ENCODE measurements at regions not wholly inside any gene's neighbourhood (a gene's known extent, or its start where the extent isn't known, plus 50 kb on each side); places are given as distances from the start of the nearest gene placed in this dataset.

DNA sequence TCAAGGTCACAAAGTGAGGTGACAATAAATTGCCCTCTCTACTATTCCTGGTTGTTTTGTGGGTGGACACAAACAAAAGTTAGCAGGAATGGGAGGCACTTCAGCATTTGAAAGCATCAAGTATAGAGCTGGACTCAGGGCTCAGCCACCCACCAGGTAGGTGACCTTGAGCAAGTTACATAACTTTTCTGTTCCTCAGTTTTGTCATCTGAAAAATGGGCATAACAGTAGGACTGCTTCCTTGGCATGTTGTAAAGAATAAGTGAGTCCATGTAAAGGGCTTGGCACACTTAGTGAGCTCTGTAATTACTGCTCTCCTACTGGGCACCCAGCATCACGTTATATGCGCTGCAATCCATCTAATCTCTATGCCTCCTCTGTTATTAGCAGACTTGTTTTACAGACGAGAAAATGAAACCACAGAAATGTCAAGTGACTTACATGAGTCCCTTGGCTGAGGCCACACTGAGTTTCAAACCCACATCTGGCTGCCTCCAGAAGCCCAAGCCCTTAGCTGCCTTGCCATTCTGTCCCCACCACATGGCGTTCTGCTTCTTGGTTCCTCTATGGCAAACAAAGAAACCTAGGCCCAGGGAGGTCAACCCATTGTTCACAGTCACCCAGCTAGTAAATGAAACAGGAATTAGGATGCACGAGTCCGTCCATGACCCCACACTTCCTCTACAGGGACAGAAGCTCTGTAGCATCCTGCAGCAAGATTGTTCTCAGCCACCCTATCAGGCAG lies 63.2 kb upstream of the SLC24A4 start:
- dilution Hi-C loops (cut with MboI; ENCODE audit: extremely low pct_ligation_motif_present, low sequenced_read_pairs): no loop called here
- FAIRE-seq (no peak), DNase-seq (ENCODE audit: low read depth, low spot score) (no peak)
- no peaks in the 10 kb centered on the region for H3K4me1 ChIP-seq (ENCODE audit: control insufficient read depth, extremely low read depth, insufficient read depth, low read length)
- no peaks in the 10 kb centered on the region for H3K79me2 ChIP-seq (ENCODE audit: control insufficient read depth, insufficient read depth, low read length)
- no peak overlapping the region for H3K4me2 ChIP-seq (ENCODE audit: control insufficient read depth, extremely low read depth, insufficient read depth, low read depth, low read length)
- no peaks in the 10 kb centered on the region for H3K9me1 ChIP-seq (ENCODE audit: control insufficient read depth, extremely low read depth, insufficient read depth, low read length)
- no peak overlapping the region for H3K27ac ChIP-seq (ENCODE audit: control insufficient read depth, insufficient read depth, low read length)
- no peaks in the 10 kb centered on the region for H4K20me1 ChIP-seq (ENCODE audit: control insufficient read depth, extremely low read depth, insufficient read depth, low read length)
- TF ChIP-seq, protein P1, sequence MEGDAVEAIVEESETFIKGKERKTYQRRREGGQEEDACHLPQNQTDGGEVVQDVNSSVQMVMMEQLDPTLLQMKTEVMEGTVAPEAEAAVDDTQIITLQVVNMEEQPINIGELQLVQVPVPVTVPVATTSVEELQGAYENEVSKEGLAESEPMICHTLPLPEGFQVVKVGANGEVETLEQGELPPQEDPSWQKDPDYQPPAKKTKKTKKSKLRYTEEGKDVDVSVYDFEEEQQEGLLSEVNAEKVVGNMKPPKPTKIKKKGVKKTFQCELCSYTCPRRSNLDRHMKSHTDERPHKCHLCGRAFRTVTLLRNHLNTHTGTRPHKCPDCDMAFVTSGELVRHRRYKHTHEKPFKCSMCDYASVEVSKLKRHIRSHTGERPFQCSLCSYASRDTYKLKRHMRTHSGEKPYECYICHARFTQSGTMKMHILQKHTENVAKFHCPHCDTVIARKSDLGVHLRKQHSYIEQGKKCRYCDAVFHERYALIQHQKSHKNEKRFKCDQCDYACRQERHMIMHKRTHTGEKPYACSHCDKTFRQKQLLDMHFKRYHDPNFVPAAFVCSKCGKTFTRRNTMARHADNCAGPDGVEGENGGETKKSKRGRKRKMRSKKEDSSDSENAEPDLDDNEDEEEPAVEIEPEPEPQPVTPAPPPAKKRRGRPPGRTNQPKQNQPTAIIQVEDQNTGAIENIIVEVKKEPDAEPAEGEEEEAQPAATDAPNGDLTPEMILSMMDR (optimal IDR thresholded peaks at IDR 0.05 in 1 of 3, IDR thresholded peaks at IDR 0.05 in 1 of 3, conservative IDR thresholded peaks at IDR 0.05 in 1 of 3; ENCODE audit: extremely low read depth in 1 of 3, insufficient read depth in 2 of 3, low read length in 3 of 3): no peak
- no peak for TF ChIP-seq EZH2 (IDR thresholded peaks at IDR 0.05; ENCODE audit: low read length)
- H3K9me3 ChIP-seq (ENCODE audit: control insufficient read depth, low read depth, low read length): no peaks in the 10 kb centered on the region
- no peaks in the 10 kb centered on the region for H3K36me3 ChIP-seq (ENCODE audit: control insufficient read depth in 2 of 2, extremely low read depth in 1 of 2, insufficient read depth in 2 of 2, low read length in 2 of 2)
- H3K27me3 ChIP-seq (ENCODE audit: control insufficient read depth, extremely low read depth, insufficient read depth, low read length): peaks cover 13% of the 10 kb centered on the region
- H2AFZ ChIP-seq (ENCODE audit: control insufficient read depth, low read length): no peak overlapping the region
- H3K4me3 ChIP-seq (ENCODE audit: control insufficient read depth in 2 of 3, extremely low read depth in 1 of 3, insufficient read depth in 2 of 3, low read depth in 1 of 3, low read length in 3 of 3): no peak overlapping the region
- H3K9ac ChIP-seq (ENCODE audit: control insufficient read depth, extremely low read depth, insufficient read depth, low read length): no peak overlapping the region

DNA sequence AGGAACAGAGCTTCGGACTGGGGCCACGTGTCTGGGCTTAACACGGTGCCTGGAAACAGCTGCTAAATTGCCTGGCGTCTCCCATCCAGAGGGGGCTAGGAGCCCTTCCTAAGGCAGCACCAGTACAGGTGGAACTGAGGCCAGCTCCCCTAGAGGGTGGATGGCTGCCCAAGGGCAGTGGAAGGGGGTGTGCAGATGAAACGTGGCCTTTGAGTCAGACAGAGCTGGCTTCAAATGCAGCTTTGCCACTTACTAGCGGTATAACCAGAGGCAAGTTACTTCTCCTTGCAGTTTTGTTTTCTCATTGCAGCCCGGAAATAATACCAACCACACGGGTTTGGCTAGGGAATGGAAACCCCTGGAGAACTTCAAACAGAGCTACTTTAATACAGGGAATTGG lies 59.3 kb upstream of the SLC24A4 start:
- dilution Hi-C loops (cut with MboI; ENCODE audit: extremely low pct_ligation_motif_present, low sequenced_read_pairs): no loop called here
- Histone ChIP-seq H3K4me3 (ENCODE audit: control insufficient read depth in 2 of 3, extremely low read depth in 1 of 3, insufficient read depth in 2 of 3, low read depth in 1 of 3, low read length in 3 of 3) (no peak overlapping the region), H3K9me3 (ENCODE audit: control insufficient read depth, low read depth, low read length) (no peaks in the 10 kb centered on the region), H3K27ac (ENCODE audit: control insufficient read depth, insufficient read depth, low read length) (no peak overlapping the region), H3K9ac (ENCODE audit: control insufficient read depth, extremely low read depth, insufficient read depth, low read length) (no peak overlapping the region), H2AFZ (ENCODE audit: control insufficient read depth, low read length) (no peak overlapping the region), H3K36me3 (ENCODE audit: control insufficient read depth in 2 of 2, extremely low read depth in 1 of 2, insufficient read depth in 2 of 2, low read length in 2 of 2) (no peaks in the 10 kb centered on the region), H4K20me1 (ENCODE audit: control insufficient read depth, extremely low read depth, insufficient read depth, low read length) (no peaks in the 10 kb centered on the region), H3K79me2 (ENCODE audit: control insufficient read depth, insufficient read depth, low read length) (no peaks in the 10 kb centered on the region), H3K4me1 (ENCODE audit: control insufficient read depth, extremely low read depth, insufficient read depth, low read length) (no peaks in the 10 kb centered on the region), H3K27me3 (ENCODE audit: control insufficient read depth, extremely low read depth, insufficient read depth, low read length) (peaks cover 7% of the 10 kb centered on the region), H3K9me1 (ENCODE audit: control insufficient read depth, extremely low read depth, insufficient read depth, low read length) (no peaks in the 10 kb centered on the region), H3K4me2 (ENCODE audit: control insufficient read depth, extremely low read depth, insufficient read depth, low read depth, low read length) (no peak overlapping the region)
- TF ChIP-seq, protein P1 (optimal IDR thresholded peaks at IDR 0.05 in 1 of 3, IDR thresholded peaks at IDR 0.05 in 1 of 3, conservative IDR thresholded peaks at IDR 0.05 in 1 of 3; ENCODE audit: extremely low read depth in 1 of 3, insufficient read depth in 2 of 3, low read length in 3 of 3): no peak
- TF ChIP-seq EZH2 (IDR thresholded peaks at IDR 0.05; ENCODE audit: low read length): no peak
- DNase-seq (ENCODE audit: low read depth, low spot score): no peak
- no peak for FAIRE-seq
